GM19240 (cell line): ENCODE measurements at regions not wholly inside any gene's neighbourhood (a gene's known extent, or its start where the extent isn't known, plus 50 kb on each side); places are given as distances from the start of the nearest gene placed in this dataset.

Experiments
- DNase-seq: peaks from one replicate; pipeline ENCODE4 v3.0.0; 2011; ENCODE audit warnings: low spot score; ENCODE audit not compliant: insufficient read length

DNA sequence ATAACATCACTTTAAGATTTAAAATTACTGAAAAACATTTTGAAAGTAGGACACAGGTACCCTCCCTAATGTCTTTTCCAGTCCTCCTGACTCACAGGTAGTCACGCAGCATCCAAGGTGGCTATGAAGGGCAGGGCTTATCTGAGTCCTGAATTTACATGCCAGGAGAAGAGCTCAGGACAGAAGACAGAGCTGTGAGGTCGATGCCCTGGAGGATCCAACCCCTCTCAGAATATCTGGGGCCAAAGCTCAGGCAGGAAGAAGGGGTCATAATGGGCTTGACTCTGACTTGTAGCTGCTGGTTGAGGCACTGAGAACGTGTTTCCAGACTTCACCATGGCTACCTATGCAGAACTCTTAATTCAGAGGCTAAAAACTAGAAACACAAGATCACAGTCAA lies 177.5 kb downstream of the AASDH start:
- DNase-seq = no peak

DNA sequence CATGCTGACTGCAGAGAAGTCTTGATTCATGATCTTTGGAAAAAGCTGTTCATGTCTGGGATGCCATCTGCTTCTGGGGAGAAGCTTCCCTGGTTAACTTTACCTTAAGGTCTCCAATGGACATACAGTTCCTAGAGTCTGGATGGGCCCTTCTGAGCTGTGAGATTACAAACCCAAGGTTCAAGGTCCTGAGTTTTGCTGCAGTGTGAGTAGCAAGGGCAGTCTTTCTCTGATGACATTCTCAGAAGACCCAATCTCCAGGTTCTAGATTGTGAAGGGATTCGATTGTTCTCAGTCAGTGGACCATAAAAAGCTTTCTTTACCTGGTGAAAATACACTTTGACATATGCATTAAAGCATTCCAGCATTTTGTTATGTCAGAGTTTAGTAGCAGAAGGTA lies 179.2 kb downstream of the AASDH start:
- DNase-seq = no peak

DNA sequence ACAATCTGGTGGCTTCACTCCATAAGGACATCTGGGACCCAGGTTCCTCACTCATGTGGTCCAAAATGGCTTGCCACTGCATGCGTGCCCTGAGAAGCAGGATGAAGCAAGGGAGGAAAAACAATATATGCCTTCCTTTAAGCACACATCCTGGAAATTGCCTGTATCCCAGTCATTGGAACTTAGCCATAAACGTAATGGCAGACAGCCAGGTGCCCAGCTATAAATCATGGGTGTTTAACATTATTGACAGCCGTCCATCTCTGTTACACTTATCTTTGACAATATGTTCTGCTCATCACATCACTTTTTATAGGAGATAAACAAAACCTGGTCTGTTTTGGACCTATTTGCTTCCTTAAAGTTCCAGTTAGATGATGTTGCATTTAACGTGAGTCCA lies 181.0 kb downstream of the AASDH start:
- DNase-seq = no peak

DNA sequence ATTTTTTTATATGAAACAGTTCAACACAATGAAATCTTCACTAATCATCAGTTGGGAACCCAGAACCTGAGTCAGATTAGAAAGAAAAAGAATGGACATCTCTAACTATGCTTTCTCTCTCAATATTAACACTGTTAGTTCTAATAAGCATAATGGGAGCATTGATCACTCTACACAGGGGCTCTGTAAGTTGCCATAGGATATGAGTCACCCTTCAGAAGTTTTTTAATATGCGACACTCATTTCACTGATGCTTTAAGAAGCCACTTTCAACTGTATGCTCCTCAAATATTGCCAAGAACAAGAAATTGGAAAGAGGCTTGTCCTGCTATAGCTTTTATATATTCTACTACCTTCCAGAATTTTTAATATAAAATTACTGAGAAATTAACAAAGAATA lies 187.0 kb downstream of the AASDH start:
- no peak for DNase-seq

DNA sequence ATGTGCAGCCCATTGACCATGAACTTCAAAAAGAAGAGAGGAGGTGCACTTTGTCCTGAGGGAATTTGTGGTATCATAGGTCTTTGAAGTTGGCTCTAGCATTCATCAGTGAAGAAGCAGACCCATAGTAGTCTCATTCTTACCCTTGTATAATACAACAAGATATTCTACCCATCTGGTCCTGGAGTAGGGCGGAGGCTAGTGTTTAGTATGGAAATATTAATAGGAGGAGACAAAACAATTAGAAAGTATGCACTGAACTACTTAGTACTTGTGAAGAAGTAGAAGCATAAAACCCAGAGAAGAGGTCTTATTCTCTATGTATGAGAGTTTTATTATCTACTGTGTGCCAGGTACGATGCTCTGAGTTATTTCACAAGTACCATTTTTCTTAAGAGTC lies 189.0 kb downstream of the AASDH start:
- DNase-seq = no peak

DNA sequence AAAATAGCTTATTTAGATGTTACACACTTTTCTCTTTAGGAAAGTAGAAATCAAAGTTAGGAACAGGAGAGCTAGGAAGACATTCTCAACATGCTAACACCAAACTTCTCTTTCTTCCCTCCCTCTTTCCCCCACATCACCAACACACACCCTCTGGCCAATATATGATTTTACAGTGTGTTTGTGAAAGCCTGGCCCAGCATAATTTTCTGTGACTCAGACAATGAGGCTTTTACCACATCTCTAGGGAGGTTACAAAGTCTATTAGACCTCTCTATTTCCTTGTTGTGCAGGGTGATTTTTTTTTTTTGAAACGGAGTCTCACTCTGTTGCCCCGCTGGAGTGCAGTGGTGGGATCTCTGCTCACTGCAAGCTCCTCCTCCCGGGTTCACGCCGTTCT lies 189.9 kb downstream of the AASDH start:
- DNase-seq = no peak

DNA sequence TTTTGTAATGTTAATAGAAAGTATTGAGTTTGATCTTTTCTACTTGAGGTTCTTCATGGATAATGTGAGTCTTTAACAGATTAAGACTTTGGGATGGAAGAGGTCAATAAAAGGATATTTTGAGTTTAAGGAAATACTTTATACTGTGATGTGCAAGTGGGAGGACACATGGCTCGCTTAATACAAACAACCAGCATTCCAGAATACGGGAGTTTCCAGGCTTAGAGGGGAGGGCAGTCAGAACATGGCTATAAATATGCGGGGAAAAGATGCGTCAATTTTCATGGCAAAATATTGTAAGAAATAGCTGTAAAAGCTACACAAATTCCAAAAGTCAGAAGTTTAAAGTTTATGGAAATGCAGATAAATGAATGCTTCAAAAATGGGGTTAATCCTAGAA lies 192.3 kb downstream of the AASDH start:
- no peak for DNase-seq

DNA sequence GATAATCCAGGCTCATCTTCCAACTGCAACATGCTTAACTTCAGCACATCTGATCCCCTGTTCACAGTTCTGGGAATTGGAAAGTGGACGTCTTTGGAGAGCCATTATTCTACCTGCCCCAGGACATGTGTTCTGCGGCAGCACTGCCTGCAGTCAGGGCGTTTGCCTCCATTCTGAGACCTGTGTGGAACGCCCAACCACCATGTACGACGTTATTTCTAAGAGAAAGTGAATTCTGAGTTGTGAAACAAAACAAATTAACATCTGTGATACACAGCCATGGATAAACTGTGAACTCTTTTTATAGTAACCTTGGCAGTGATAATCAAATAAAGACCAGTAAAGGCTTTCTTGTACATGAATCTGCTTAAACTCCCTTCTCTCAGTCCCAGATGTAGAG lies 195.8 kb downstream of the AASDH start:
- DNase-seq = no peak

DNA sequence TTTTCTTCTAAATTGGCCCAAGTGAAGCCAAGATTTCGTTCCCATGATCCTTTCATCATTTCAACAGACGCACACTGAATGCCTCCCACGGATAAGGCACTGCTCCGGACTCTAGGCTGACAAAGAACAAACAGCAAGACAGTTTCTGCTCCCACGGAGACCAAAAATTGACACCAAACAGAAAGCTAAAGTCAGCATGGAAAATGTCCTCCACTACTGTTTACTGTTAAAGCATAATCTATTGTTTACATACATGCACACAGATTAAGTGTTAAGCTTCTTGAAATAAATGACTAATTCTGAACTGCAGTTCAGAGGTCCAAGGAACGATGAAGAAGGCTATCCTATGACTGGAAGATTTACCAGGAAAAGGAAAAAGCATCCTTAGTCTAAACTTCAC lies 199.6 kb downstream of the AASDH start:
- no peak for DNase-seq

DNA sequence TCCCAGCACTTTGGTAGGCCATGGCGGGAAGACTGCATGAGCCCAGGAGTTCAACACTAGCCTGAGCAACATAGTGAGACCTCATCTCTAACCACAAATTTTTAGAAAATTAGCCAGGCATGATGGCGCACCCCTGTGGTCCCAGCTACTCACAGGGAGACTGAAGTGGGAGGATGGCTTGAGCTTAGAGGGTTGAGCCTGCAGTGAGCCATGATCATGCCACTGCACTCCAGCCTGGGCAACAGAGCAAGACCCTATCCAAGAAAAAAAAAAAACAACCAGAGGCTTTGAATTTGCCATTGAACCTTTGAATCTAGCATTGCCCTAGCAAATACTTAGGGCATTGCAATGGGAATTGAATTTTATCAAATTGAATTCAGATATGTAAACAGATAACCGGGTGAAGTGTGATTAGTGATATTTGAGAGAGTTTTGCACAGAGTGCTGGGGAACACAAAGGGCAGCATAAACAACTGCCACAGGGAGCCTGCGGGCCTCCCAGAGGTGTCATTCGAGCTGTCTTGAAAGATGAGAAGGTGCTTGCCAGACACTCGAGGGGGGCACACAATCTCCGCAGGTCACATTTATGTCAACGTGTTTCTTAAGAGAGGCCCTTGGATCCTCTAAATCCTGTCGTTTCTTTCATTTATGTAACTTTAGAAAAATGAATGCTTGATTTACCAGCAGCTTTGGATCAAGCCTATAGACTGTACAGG lies 200.3 kb downstream of the AASDH start:
- DNase-seq = no peak

DNA sequence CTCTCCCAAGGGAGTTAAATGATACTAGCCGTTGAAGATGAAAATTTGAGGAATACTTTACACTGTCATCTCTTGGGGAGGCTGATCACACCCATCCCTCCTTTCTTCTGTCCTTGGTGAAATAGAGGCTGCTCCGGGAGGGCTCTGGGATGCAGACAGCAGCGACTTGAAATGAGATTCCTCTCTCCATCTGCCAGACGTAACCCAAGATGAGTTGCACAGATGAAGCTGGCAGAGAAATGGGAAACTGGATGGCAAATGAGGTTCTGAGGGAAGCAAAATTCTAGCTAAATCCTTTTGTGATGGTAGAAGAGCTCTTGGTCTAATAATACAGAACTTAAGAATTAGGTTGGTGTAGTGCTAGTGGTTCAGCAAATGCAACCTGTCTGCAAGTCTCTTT lies 201.4 kb downstream of the AASDH start:
- no peak for DNase-seq

DNA sequence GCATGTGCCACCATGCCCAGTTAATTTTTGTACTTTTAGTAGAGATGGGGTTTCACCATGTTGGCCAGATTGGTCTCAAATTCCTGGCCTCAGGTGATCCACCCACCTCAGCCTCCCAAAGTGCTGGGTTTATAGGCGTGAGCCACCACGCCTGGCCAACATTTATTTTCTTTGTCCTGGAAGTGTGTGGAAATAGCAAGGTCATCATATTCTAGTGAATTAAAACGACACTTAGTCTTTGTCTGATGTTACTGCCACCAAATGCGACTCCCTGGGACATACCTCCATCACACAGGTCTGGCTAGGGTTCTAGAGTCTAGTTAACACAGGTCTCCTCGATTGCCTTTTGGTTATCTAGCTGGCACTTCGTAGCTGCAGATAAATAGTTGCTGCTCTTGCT lies 203.1 kb downstream of the AASDH start:
- no peak for DNase-seq

DNA sequence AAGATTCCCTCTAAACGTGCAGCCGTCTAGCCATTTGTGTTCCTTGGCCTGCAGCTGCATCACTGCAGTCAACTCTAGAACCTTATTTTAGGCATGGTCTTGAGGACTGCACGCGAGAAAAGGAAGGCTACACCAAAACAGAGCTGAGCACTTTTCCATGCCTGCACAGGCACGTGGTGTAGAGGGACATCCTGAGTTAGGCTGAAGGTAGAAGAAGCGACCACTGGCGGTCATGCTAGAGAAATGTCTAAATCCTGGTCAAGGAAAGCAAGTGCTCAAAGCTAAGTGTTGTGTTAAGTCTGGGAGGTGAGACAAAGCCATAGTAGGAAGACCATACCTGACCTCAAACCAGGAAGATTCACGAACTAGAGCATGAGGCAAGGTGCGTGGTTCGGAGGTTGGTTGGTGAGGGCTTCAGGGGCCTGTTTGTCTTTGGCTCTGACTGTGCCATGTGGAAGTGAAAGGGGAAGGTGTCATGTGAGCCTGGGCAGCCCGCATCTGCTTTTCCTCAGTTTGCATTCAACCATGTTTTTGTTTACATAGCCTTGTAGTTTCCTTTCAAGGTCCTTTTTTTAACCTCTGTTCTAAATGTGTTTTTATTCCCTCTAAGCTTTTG lies 203.8 kb downstream of the AASDH start:
- no peak for DNase-seq

DNA sequence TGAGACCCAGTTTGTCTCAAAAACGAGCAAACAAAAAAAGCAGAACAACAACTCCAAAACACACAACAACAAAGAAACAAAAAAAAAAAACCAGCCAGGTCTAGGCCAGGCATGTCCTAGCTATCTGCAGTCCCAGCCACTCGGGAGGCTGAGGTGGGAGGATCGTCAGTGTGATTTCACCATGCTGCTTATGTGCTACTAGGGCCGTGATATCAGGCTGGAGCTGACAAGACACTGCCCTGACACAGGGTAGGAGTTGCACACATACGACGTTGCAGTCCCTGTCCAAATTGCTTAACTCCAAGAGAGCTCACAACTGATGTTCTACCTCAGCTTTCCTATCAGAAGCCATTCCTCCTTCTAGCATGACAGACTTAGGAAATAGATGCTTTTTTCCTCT lies 204.9 kb downstream of the AASDH start:
- DNase-seq = no peak

DNA sequence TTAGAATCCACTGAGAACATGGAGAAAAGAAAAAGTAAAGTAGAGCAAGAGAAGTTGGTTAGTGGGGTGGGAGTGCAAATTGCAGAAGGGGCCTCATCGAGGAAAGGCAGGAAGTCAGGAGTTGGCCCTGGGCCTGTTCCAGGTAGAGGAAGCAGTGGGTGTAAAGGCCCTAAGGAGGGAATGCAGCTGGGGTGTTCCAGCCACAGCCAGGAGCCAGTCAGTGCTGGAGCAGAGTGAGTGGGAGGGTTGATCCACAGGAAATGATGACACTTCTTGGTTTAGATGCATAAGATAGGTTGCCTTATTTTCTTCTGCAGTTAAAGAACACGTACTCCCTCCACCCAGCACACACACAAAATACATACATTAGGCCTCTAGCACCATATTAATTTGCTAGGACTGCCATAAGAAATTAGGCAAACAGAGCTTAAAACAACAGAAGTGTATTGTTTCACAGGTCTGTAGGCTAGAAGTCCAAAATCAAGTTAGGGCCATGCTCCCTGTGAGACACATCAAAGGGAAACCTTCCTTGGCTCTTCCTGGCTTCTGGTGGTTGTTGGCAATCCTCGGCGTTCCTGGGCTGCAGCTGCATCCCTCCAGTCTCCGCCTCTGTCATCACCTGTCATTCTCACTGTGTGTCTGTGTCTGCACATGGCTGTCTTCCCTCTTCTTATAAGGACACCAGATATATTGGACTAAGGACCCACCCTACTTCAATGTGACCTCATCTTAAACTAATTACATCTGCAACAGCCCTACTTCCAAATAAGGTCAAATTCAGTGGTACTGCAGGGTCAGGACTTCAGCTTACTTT lies 205.9 kb downstream of the AASDH start:
- DNase-seq = no peak

DNA sequence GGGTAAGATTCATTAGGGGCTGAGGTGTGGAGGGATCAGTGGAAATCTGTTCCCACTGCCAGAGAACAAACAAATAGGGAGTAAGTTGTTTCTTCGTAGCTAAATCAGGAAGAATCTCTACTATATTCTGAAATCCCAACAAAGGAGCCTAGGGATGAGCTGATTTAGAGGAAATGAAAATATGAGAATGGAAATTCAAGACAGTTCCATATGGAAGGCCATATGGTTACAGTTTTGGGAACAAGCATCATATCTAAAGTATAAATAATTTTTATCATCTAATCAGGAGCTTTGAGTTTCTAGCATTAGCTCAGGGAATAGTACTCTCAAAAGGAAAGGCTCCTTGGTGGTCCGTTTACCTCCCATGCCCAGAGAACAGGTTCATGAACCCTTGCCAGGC lies 218.2 kb downstream of the AASDH start:
- DNase-seq = no peak

DNA sequence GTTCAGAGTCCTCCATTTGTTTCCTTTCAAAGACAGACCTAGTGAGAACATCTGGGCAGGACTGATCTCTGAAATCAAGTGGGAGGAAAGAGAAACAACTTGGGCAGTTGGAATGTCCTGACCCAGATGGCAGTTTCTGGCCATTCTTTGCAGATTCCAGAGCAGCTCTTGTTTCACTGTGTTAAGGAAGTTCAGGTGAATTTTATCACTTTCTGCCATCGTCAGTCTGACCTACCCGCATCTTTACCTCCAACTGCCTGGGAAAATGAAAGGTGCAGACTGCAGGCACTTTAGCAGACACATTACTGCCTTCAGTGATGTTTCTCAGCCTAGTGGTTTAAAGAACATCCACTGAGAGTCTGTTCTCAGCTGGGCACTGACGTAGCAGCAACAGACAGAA lies 216.2 kb downstream of the CEP135 start:
- no peak for DNase-seq

DNA sequence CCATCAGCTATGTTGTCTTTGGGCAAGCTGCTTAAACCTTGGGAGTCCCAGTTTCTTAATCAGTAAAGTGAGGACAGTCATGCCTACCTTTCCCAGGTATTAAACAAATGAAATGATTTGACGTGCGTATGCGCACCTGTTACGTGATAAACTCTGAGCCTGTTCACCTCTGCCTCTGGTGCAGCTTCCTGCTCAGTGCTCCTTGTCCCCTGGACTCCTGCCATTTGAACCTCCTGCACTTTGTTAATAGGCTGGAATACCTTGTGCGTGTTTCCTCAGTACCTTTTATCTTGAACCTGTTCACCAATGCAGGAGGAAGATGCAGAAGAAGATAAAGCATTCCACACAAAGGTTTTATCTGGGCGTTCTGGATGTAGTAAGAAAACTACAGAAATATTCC lies 211.9 kb downstream of the CEP135 start:
- DNase-seq = no peak

DNA sequence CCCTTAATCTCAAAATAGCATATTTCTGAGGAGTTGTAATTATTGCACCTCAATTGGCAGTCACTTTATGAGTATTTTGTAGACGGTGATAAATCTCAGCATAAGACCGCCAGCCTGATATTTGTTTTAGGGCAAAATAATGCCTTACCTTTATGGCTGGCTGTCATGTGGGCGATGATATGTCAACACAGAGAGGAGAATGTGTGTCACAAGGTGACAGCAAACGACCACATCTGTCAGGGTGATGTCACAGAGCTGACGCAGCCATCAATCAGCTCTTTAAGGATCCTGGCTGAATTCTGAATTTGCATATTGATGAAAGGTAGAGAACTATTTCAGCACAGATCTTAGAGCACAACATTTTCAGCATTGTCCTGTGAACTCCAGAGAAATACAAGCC lies 209.7 kb downstream of the CEP135 start:
- no peak for DNase-seq

DNA sequence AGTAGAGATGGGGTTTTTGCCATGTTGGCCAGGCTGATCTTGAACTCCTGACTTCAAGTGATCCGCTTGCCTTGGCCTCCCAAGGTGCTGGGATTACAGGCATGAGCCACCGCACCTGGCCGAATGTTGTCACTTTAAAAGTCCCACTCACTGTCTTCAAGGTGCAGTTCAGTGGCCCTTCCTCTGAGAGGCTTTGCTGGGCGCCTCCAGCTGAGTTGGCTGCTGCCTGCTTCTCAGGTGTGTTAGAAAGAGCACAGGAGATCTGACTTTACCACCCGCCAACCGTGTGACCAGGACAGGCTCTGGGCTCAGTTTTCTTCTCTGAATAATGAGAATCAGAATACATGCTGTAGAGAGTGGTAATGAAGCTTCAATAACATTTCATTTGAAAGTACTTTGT lies 207.4 kb downstream of the CEP135 start:
- no peak for DNase-seq

DNA sequence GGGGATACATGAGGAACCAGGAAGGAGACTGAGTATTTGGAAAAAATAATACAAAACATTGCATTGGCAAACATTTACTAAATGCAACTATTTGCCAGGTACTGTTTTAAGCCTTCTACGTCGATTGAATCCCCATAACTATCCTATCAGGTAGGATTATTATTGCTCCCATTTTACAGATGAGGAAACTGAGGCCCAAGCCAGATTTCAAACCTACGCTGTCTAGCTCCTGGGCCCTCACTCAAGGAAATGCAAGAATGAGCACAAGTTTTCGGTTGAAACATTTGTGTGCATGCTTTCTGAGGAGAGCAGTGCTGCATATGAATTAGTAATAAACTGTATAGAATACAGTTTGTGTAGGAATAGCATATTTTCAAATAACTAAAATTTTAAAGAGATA lies 206.7 kb downstream of the CEP135 start:
- no peak for DNase-seq

DNA sequence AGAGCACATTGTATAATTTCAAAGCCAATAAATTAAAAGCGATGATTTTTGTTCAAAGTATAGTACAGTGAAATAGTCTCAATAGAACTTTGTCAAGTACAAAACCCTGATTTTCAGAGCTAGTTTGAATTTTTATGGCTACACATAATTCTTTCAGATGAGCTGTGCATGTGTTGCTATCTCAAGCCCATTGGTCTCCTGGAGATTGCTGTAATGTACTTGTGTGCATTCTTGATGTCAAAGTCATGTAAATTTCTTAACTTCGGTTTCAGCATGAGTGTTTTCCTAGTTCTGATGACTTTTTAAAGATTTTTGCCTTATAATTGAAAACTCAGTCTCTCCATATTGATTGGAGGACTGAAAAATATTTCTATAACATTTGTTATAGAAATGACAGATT lies 200.8 kb downstream of the CEP135 start:
- DNase-seq = no peak

DNA sequence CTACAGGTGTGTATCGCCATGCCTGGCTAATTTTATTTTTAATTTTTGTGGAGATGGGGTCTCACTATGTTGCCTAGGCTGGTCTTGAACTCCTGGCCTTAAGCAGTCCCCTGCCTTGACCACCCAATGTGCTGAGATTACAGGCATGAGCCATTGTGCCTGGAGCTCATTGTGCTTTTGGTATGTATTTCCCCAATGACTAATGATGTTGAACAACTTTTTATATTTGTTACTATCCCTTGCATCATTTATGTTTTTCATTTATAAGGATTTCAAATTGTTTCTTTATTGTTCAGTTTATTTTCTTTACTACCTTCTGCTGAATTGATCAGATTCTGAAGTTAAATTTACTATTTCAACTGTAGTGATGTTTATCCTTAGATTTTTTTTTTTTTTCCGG lies 199.7 kb downstream of the CEP135 start:
- DNase-seq = no peak
